K562 (cell line): ENCODE measurements at regions not wholly inside any gene's neighbourhood (a gene's known extent, or its start where the extent isn't known, plus 50 kb on each side); places are given as distances from the start of the nearest gene placed in this dataset.

ENCODE experiments used
- ATF7 ChIP-seq: fragments of 450-650 bp; IDR thresholded peaks from 2 replicates; pipeline ENCODE4 v1.7.1; 2014; ENCODE audit warnings: mild to moderate bottlenecking, moderate library complexity
- BRCA1 ChIP-seq, 2 experiments: fragments of 450-650 bp in 1 of 2; sonication (generic) in 1 of 2; formaldehyde crosslinking in 1 of 2; IDR thresholded peaks; 2 replicates each; pipeline versions ENCODE4 v1.5.0 to v1.6.1; 2017 to 2020; ENCODE audit warnings: mild to moderate bottlenecking in 1 of 2, missing genetic modification reagents in 1 of 2
- CHD2 ChIP-seq: IDR thresholded peaks from 2 replicates; pipeline ENCODE4 v1.6.1; 2011; ENCODE audit warnings: low read depth, low read length
- CTCF ChIP-seq, 3 experiments: IDR thresholded peaks in 2 of 3; conservative IDR thresholded peaks in 1 of 3; 2 replicates each; pipeline ENCODE4 v1.5.1; 2011 to 2012; ENCODE audit warnings: low read length in 3 of 3, mild to moderate bottlenecking in 3 of 3, control low read depth in 2 of 3, improper control_type of control experiment in 1 of 3, inconsistent platforms in 1 of 3, low read depth in 1 of 3, mixed read lengths in 1 of 3, moderate library complexity in 1 of 3; ENCODE audit not compliant: insufficient read depth in 2 of 3
- E2F5 ChIP-seq: sonication (generic); formaldehyde crosslinking; IDR thresholded peaks from 2 replicates; pipeline ENCODE4 v1.8.0; 2022; ENCODE audit warnings: mild to moderate bottlenecking, missing genetic modification reagents
- ELF4 ChIP-seq: fragments of 450-650 bp; formaldehyde crosslinking; IDR thresholded peaks from 2 replicates; pipeline ENCODE4 v1.4.0; 2022; ENCODE audit warnings: missing genetic modification characterization
- GATA2 ChIP-seq: sonication (generic); formaldehyde crosslinking; IDR thresholded peaks from 2 replicates; pipeline ENCODE4 v1.4.0; 2020; ENCODE audit warnings: mild to moderate bottlenecking, missing genetic modification reagents
- HOXB6 ChIP-seq: fragments of 250-450 bp; sonication (Bioruptor Pico); IDR thresholded peaks from 2 replicates; pipeline ENCODE4 v1.5.1; 2022; ENCODE audit warnings: mild to moderate bottlenecking, borderline replicate concordance
- MNT ChIP-seq, 2 experiments: fragments of 450-650 bp; conservative IDR thresholded peaks; 2 replicates each; pipeline ENCODE4 v1.6.1; 2017; ENCODE audit warnings: mild to moderate bottlenecking in 2 of 2, moderate library complexity in 2 of 2
- MXI1 ChIP-seq: IDR thresholded peaks from 2 replicates; pipeline ENCODE4 v1.6.1; 2011; ENCODE audit warnings: low read depth, mild to moderate bottlenecking, improper control_type of control experiment, low read length
- NR3C1 ChIP-seq: sonication (generic); formaldehyde crosslinking; IDR thresholded peaks from 2 replicates; pipeline ENCODE4 v1.8.1; 2022; ENCODE audit warnings: missing genetic modification reagents
- PREB ChIP-seq: sonication (generic); formaldehyde crosslinking; IDR thresholded peaks from 2 replicates; pipeline ENCODE4 v1.8.1; 2023; ENCODE audit warnings: mild to moderate bottlenecking, missing genetic modification reagents
- UBTF ChIP-seq, 2 experiments: IDR thresholded peaks; 2 replicates each; pipeline ENCODE4 v1.6.1; 2012; ENCODE audit warnings: improper control_type of control experiment in 2 of 2, low read depth in 2 of 2, low read length in 2 of 2, borderline replicate concordance in 1 of 2
- ZZZ3 ChIP-seq: fragments of 450-650 bp; IDR thresholded peaks from 2 replicates; pipeline ENCODE4 v1.6.1; 2016; ENCODE audit warnings: antibody characterized with exemption, mild to moderate bottlenecking, moderate library complexity

- TF ChIP-seq GATA2 (CRISPR knock-in tag), result no peak
- no peak for TF ChIP-seq CHD2
- TF ChIP-seq ATF7, result no peak
- no peak for TF ChIP-seq PREB (CRISPR knock-in tag)
- TF ChIP-seq ELF4 (CRISPR knock-in tag), result no peak
- no peak for TF ChIP-seq ZZZ3
- no peak for TF ChIP-seq E2F5 (CRISPR knock-in tag)
- TF ChIP-seq CTCF (IDR thresholded peaks at IDR 0.05 in 2 of 3, conservative IDR thresholded peaks at IDR 0.05 in 1 of 3; ENCODE audit: insufficient read depth in 2 of 3, low read depth in 1 of 3, low read length in 3 of 3), result no peak
- no peak for TF ChIP-seq HOXB6 (CRISPR knock-in tag)
- TF ChIP-seq UBTF (IDR thresholded peaks at IDR 0.05; ENCODE audit: borderline replicate concordance in 1 of 2, low read depth in 2 of 2, low read length in 2 of 2), result no peak
- no peak for TF ChIP-seq NR3C1 (CRISPR knock-in tag)
- TF ChIP-seq MNT (conservative IDR thresholded peaks at IDR 0.05), result no peak
- no peak for TF ChIP-seq MXI1
- no peak for TF ChIP-seq BRCA1 (IDR thresholded peaks at IDR 0.05)
- no peak for TF ChIP-seq BRCA1 (CRISPR knock-in tag; IDR thresholded peaks at IDR 0.05)
These were observed 69.7 kb downstream of the CCDC185 start for GRCh38 chr1:223462866-223463404.
